Lower leg skin (tissue), 4 donors: ENCODE measurements at regions not wholly inside any gene's neighbourhood (a gene's known extent, or its start where the extent isn't known, plus 50 kb on each side); places are given as distances from the start of the nearest gene placed in this dataset.

Source experiments
- DNase-seq, 2 donors: peaks; one replicate each; pipeline ENCODE4 v3.0.0-alpha.2; 2019; ENCODE audit warnings: low spot score in 2 of 2
- H3K4me3 ChIP-seq: fragments of 200-600 bp; sonication (generic); 2 replicates; pipeline ENCODE4 v1.5.1; 2017; ENCODE audit warnings: mild to moderate bottlenecking, low read depth; ENCODE audit not compliant: poor library complexity, severe bottlenecking
- CTCF ChIP-seq, 3 donors: fragments of 450-650 bp; IDR thresholded peaks; one replicate each; pipeline ENCODE4 v1.5.1; 2016; ENCODE audit warnings: antibody characterized with exemption in 3 of 3, mild to moderate bottlenecking in 3 of 3, moderate library complexity in 2 of 3
- POLR2A ChIP-seq, 2 donors: fragments of 450-650 bp; IDR thresholded peaks; one replicate each; pipeline ENCODE4 v1.6.1; 2016 to 2017; ENCODE audit warnings: antibody characterized with exemption in 2 of 2, mild to moderate bottlenecking in 1 of 2, moderate library complexity in 1 of 2
- WGBS, 2 donors: methylation state at CpG; one replicate each; pipeline ENCODE4 v1.1.5; 2018; 5-methylcytosine and 5-hydroxymethylcytosine counted together
- intact Hi-C: fragments of 100-400 bp; cut with DNase I; formaldehyde crosslinking; loops from one replicate; pipeline ENCODE4 v1.15.0; 2023; ENCODE audit warnings: low total_unique reads

- no peak overlapping the region for H3K4me3 ChIP-seq
- intact Hi-C loops, result no loop called here
- no peak for DNase-seq
- no peak for TF ChIP-seq CTCF (IDR thresholded peaks at IDR 0.05)
- no peak for TF ChIP-seq POLR2A (IDR thresholded peaks at IDR 0.05)
These were observed 998.5 kb upstream of the NXPH2 start for GRCh38 chr2:139778732-139779131.

GRCh38 chr2:139773720-139774277 lies 993.6 kb upstream of the NXPH2 start:
- no peak overlapping the region for H3K4me3 ChIP-seq
- intact Hi-C loops, result no loop called here
- 63 to 67% methylated on average over 1 of the region's 1 CpG for WGBS, 2 donors
- no peak for DNase-seq
- no peak for TF ChIP-seq POLR2A (IDR thresholded peaks at IDR 0.05)
- no peak for TF ChIP-seq CTCF (IDR thresholded peaks at IDR 0.05)

GRCh38 chr2:139769633-139770032 lies 989.4 kb upstream of the NXPH2 start:
- TF ChIP-seq POLR2A (IDR thresholded peaks at IDR 0.05) (no peak), CTCF (IDR thresholded peaks at IDR 0.05) (no peak)

GRCh38 chr2:139763705-139764104 lies 983.5 kb upstream of the NXPH2 start:
- H3K4me3 ChIP-seq, result no peak overlapping the region
- intact Hi-C loops, result no loop called here
- TF ChIP-seq POLR2A (IDR thresholded peaks at IDR 0.05), result no peak
- TF ChIP-seq CTCF (IDR thresholded peaks at IDR 0.05), result no peak
- no peak for DNase-seq

More at GRCh38 chr2:139769633-139770032, 989.4 kb upstream of the NXPH2 start:
- H3K4me3 ChIP-seq, result no peak overlapping the region
- intact Hi-C loops, result no loop called here
- WGBS, 2 donors, result 70 to 80% methylated on average over 1 of the region's 1 CpG
- no peak for DNase-seq

- WGBS, 2 donors, result 91 to 96% methylated on average over 3 of the region's 3 CpGs
- no peak overlapping the region for H3K4me3 ChIP-seq
- no peak for DNase-seq
- TF ChIP-seq POLR2A (IDR thresholded peaks at IDR 0.05) (no peak), CTCF (IDR thresholded peaks at IDR 0.05) (no peak)
- intact Hi-C loops, result no loop called here
These were observed 978.9 kb upstream of the NXPH2 start for GRCh38 chr2:139759000-139759505.

GRCh38 chr2:139746901-139747300 lies 966.7 kb upstream of the NXPH2 start:
- no peak for DNase-seq
- 89 to 93% methylated on average over 11 of the region's 11 CpGs for WGBS, 2 donors
- intact Hi-C loops, result no loop called here
- no peak overlapping the region for H3K4me3 ChIP-seq
- TF ChIP-seq CTCF (IDR thresholded peaks at IDR 0.05), result no peak
- TF ChIP-seq POLR2A (IDR thresholded peaks at IDR 0.05), result no peak
